KOPT-K1 (cell line): ENCODE measurements at regions not wholly inside any gene's neighbourhood (a gene's known extent, or its start where the extent isn't known, plus 50 kb on each side); places are given as distances from the start of the nearest gene placed in this dataset.

Experiments used
- H3K27ac ChIP-seq: fragments of 200-600 bp; sonication (generic); 2 replicates; pipeline ENCODE4 v1.5.1; 2016; ENCODE audit warnings: antibody characterized with exemption, mild to moderate bottlenecking, low read depth, low read length; ENCODE audit not compliant: poor library complexity, severe bottlenecking
- H3K36me3 ChIP-seq: fragments of 200-600 bp; sonication (generic); 2 replicates; pipeline ENCODE4 v1.5.1; 2017; ENCODE audit warnings: antibody characterized with exemption, mild to moderate bottlenecking, low read length, moderate library complexity; ENCODE audit not compliant: insufficient read depth
- H3K9me3 ChIP-seq: fragments of 200-600 bp; sonication (generic); 2 replicates; pipeline ENCODE4 v1.5.1; 2017; ENCODE audit warnings: antibody characterized with exemption, low read length, mild to moderate bottlenecking; ENCODE audit not compliant: insufficient read depth, poor library complexity, severe bottlenecking

DNA sequence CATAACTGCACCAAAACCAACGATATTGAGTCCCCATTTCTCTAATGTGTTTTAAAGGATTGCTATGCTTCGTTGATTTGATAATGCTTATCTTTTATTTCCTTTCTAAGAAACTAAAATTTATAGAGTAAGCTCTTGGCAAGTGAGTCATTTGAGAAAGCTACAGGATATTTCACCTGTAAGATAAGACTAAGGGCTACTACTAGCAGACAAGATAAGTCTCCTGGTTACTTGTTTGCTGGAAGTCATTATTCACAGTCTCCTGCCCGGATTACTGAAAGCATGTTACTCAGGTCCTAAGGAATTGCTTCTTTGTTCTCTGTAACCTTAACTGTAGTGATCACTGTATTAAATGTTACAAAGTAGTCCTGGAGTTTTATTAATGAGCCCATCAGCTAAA lies 315.9 kb upstream of the RASA1 start:
- Histone ChIP-seq H3K36me3 (no peaks in the 10 kb centered on the region), H3K27ac (no peak overlapping the region), H3K9me3 (no peaks in the 10 kb centered on the region)

- H3K36me3 ChIP-seq: no peaks in the 10 kb centered on the region
- no peak overlapping the region for H3K27ac ChIP-seq
- H3K9me3 ChIP-seq: no peaks in the 10 kb centered on the region
Measured at GRCh38 chr5:86964889-86965288, 302.8 kb upstream of the RASA1 start.

DNA sequence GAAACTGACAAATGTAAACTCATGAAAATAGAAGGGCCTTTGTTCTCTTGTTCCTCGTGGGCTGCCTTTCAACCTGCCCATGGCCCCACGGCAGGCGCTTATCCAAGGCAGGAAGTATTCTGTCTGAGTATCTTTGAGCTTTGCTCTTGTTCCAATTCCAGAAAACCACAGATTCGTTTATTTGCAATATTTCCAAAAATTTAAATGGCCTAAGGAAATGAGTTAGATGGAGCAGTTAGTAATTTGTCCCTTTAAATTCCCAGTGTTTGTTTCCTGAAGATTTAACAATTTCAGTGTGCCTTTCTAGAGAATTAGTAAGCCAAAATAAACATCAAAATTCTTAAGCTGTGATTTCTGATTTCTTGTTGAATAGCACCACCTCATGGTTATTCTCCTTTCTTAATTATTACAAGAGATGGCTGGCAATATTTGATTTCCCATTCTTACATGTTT lies 299.4 kb upstream of the RASA1 start:
- no peaks in the 10 kb centered on the region for H3K36me3 ChIP-seq
- H3K9me3 ChIP-seq: no peaks in the 10 kb centered on the region
- no peak overlapping the region for H3K27ac ChIP-seq

- Histone ChIP-seq H3K9me3 (no peaks in the 10 kb centered on the region), H3K27ac (no peak overlapping the region), H3K36me3 (no peaks in the 10 kb centered on the region)
Measured at GRCh38 chr5:86970361-86970760, 297.3 kb upstream of the RASA1 start.

DNA sequence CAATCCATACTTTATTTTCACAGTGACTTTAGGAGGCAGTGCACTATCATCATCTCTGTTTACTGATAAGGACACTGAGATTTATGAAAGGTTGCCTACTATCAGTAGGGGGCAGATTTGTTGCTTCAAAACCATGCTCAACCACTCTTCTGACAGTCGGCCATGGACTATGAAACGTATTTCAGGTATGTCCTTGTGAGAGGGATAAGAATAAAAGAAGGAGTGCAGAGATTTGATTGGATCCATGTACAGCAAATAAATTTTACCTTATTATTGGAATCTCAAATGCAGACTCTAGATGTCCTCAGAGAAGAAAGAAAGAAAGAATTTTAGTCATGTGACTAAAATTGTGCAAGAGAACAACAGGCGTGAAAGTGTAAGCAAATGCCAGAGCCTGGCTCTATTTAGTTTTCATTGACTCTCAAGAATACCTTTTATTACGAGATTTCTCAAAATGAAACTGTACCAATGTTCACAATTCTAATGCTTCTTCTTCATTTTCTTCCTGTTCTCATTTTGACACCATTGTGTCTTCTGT lies 296.6 kb upstream of the RASA1 start:
- Histone ChIP-seq H3K9me3 (no peaks in the 10 kb centered on the region), H3K27ac (no peak overlapping the region), H3K36me3 (no peaks in the 10 kb centered on the region)

DNA sequence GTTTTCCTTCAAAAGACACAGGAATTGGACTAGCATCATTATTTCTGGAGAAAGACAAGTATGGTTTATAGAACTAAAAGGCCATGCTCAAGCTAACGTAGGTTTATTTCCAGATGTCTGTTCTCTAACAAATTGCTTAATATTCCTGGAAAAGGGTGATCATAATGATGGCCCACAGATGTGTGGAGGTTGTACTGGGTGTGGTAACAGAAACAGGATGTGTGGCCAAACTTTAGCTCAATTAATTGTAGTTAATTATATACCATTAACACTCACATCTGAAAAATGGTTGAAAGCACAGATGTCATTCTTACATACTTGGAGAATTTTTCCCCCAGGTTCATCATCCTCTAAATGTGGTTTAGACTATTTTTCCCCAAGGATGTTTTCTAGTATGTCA lies 292.7 kb upstream of the RASA1 start:
- Histone ChIP-seq H3K27ac (no peak overlapping the region), H3K36me3 (no peaks in the 10 kb centered on the region), H3K9me3 (no peaks in the 10 kb centered on the region)

- H3K36me3 ChIP-seq: no peaks in the 10 kb centered on the region
- H3K27ac ChIP-seq: no peak overlapping the region
- H3K9me3 ChIP-seq: no peaks in the 10 kb centered on the region
Measured at GRCh38 chr5:86977190-86977589, 290.5 kb upstream of the RASA1 start.

DNA sequence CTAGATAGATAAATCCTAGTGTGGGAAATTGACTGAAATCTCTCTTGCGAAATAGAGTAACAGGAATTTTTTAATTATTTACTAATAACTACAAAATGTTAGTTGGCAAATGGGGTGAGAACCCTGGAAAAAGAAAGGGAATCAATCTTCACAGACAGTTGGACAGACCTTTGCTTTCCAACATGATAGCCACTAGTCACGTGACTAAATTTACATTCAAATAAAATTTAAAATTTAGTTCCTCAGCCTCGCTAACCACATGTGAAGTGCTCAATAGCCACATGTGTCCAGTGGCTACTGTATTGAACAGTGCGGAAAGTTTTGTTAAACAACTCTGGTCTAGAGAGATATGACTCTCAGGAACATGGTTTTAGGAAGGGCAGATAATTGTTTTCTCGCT lies 289.9 kb upstream of the RASA1 start:
- Histone ChIP-seq H3K36me3 (no peaks in the 10 kb centered on the region), H3K9me3 (no peaks in the 10 kb centered on the region), H3K27ac (no peak overlapping the region)

GRCh38 chr5:86979811-86980411 lies 287.8 kb upstream of the RASA1 start:
- Histone ChIP-seq H3K27ac (no peak overlapping the region), H3K36me3 (no peaks in the 10 kb centered on the region), H3K9me3 (no peaks in the 10 kb centered on the region)

DNA sequence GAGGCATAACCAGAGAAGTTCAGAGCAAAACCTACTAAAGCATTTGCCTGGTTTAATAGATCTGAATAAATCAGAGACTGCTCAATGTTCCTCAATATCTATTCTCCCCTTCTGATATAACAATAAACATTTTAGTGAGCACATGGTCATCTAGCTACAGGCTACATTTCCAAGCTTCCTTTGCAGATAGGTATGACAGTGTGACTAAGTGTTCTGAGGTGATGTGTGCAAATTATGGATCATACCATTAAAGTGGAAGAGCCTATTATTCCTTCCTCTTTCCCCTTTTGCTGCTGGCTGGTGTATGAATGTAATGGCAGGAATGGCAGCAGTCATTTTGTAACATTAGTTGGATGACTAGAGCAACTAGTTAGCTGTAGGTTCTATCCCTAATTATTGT lies 285.8 kb upstream of the RASA1 start:
- Histone ChIP-seq H3K9me3 (no peaks in the 10 kb centered on the region), H3K36me3 (no peaks in the 10 kb centered on the region), H3K27ac (no peak overlapping the region)

DNA sequence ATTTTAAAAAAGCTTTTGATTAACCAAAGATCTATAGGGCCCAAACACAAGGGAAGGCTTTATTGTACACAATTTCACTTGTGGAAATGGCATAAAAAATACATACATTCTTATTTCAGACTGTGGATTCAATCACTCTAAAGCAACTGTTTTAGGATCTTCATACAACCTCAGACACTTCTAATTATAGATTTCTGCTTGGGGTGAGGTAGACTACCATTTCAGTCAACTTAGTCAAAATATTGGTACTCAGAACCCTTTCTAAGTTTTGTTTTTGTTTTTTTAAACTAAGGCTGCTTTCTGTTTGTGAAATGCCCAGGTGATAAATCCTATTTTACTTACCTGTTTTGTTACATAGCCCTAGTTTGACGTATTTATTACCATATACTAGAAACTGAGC lies 284.5 kb upstream of the RASA1 start:
- H3K36me3 ChIP-seq: no peaks in the 10 kb centered on the region
- H3K9me3 ChIP-seq: no peaks in the 10 kb centered on the region
- H3K27ac ChIP-seq: no peak overlapping the region

- H3K36me3 ChIP-seq: no peaks in the 10 kb centered on the region
- no peak overlapping the region for H3K27ac ChIP-seq
Measured at GRCh38 chr5:86986837-86987236, 280.8 kb upstream of the RASA1 start.

GRCh38 chr5:86997516-86997915 lies 270.2 kb upstream of the RASA1 start:
- Histone ChIP-seq H3K27ac (no peak overlapping the region), H3K9me3 (no peaks in the 10 kb centered on the region), H3K36me3 (no peaks in the 10 kb centered on the region)

More at GRCh38 chr5:86986837-86987236, 280.8 kb upstream of the RASA1 start:
- H3K9me3 ChIP-seq: no peaks in the 10 kb centered on the region

DNA sequence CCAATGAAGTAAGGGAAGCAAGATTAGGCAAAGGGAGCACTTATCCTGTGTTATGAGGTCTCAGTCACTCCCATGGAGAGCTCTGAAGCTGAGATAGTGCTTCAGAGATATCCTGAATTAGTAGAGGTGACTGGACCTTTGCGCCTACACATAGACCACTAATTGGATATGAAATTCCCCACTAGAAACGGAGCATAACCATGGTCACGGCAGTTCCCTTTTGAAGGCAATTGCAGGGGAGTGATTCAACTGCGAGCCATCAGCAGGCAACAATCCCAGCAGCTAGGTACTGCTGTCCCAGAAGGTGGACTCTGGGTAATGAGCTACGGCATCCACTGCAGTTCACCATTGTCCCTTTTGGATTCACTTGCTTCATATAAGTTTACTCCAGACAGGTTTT lies 267.7 kb upstream of the RASA1 start:
- Histone ChIP-seq H3K36me3 (no peaks in the 10 kb centered on the region), H3K9me3 (no peaks in the 10 kb centered on the region), H3K27ac (no peak overlapping the region)

DNA sequence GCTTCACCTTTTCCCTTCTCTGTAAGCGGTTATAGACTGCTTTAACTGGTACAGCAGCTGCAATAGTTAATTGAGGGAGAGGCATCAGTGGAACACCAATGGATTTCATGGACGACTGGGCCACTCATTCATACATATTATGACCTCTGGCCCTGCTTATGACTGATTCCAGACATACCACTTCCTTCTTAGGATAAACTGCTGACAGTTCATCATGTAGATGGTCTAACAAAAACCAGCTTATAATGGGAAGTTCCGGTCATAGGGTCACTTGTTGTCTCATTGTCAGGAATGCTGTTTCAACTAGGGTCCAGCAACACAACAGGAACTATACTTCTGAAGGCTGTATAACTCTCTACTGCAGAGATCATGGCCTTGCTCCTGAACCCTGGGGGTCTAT lies 265.2 kb upstream of the RASA1 start:
- Histone ChIP-seq H3K36me3 (no peaks in the 10 kb centered on the region), H3K9me3 (no peaks in the 10 kb centered on the region), H3K27ac (no peak overlapping the region)

DNA sequence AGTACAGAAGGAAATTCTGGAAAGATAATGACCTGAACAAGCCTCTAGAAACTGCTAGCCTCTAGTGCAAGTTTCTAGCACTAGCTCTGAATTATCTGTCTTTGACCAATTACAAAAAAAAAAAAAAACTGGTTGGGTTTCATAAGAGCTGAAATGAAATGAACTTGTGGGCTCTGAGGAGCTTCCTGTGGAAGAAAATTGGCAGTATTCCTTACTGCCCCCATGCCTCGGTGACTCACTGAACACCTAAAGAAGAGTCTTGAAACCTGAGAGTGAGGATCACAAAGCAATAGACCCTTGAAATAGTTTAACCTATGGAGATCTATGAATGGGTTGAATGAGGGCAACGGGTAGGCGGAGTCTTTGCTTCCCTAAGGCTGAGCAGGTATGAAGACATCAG lies 263.6 kb upstream of the RASA1 start:
- H3K27ac ChIP-seq: no peak overlapping the region
- H3K9me3 ChIP-seq: no peaks in the 10 kb centered on the region
- no peaks in the 10 kb centered on the region for H3K36me3 ChIP-seq
